SH-SY5Y (cell line): ENCODE measurements at regions not wholly inside any gene's neighbourhood (a gene's known extent, or its start where the extent isn't known, plus 50 kb on each side); places are given as distances from the start of the nearest gene placed in this dataset.

ENCODE experiments used
- GATA2 ChIP-seq: IDR thresholded peaks from 2 replicates; pipeline ENCODE4 v1.6.1; 2011; ENCODE audit warnings: mild to moderate bottlenecking, low read depth, low read length
- GATA3 ChIP-seq: IDR thresholded peaks from 2 replicates; pipeline ENCODE4 v1.6.1; 2011; ENCODE audit warnings: low read depth, mild to moderate bottlenecking, low read length, moderate library complexity

GRCh38 chr18:60891936-60892335 lies 441.3 kb upstream of the CDH20 start:
- no peak for TF ChIP-seq GATA2
- no peak for TF ChIP-seq GATA3
